Nephron progenitor cell (in vitro differentiated cells): ENCODE measurements at regions not wholly inside any gene's neighbourhood (a gene's known extent, or its start where the extent isn't known, plus 50 kb on each side); places are given as distances from the start of the nearest gene placed in this dataset.

ENCODE experiments used
- DNase-seq: peaks from one replicate; pipeline ENCODE4 v3.0.0; 2021
- H3K27ac Mint-ChIP-seq: 2 replicates; pipeline ENCODE4 v1.8.0; 2021; ENCODE audit warnings: mild to moderate bottlenecking, moderate library complexity, mixed read lengths
- H3K27me3 Mint-ChIP-seq: 2 replicates; pipeline ENCODE4 v1.8.0; 2021; ENCODE audit warnings: mild to moderate bottlenecking, low read depth, mixed read lengths; ENCODE audit not compliant: poor library complexity
- H3K36me3 Mint-ChIP-seq: 2 replicates; pipeline ENCODE4 v1.8.0; 2021; ENCODE audit warnings: low read depth, mixed read lengths
- H3K4me1 Mint-ChIP-seq: 2 replicates; pipeline ENCODE4 v1.8.0; 2021; ENCODE audit warnings: mixed read lengths
- H3K4me3 Mint-ChIP-seq: 2 replicates; pipeline ENCODE4 v1.8.0; 2021; ENCODE audit warnings: mild to moderate bottlenecking, moderate library complexity, mixed read lengths
- H3K9me3 Mint-ChIP-seq: 2 replicates; pipeline ENCODE4 v1.8.0; 2021; ENCODE audit warnings: mild to moderate bottlenecking, moderate library complexity, mixed read lengths
- CTCF ChIP-seq: fragments of 200-600 bp; sonication (generic); IDR thresholded peaks from 2 replicates; pipeline ENCODE4 v1.5.0; 2021; ENCODE audit warnings: antibody characterized with exemption

GRCh38 chr12:74781991-74782485, 244.4 kb downstream of the ATXN7L3B start:
- Mint-ChIP-seq H3K36me3 (no peaks in the 10 kb centered on the region), H3K27ac (no peak overlapping the region), H3K4me3 (no peak overlapping the region), H3K9me3 (peaks cover 5% of the 10 kb centered on the region), H3K4me1 (peaks cover 20% of the 10 kb centered on the region), H3K27me3 (no peaks in the 10 kb centered on the region)
- TF ChIP-seq CTCF: no peak
- DNase-seq: no peak

GRCh38 chr12:74790931-74791330, 253.3 kb downstream of the ATXN7L3B start:
- no peak for TF ChIP-seq CTCF
- DNase-seq: no peak
- Mint-ChIP-seq H3K27ac (peak overlapping the region; percentile 56), H3K4me1 (peaks cover 8% of the 10 kb centered on the region), H3K9me3 (peaks cover 23% of the 10 kb centered on the region), H3K4me3 (no peak overlapping the region), H3K36me3 (peaks cover 4% of the 10 kb centered on the region), H3K27me3 (peaks cover 2% of the 10 kb centered on the region)

GRCh38 chr12:74791365-74791764, 253.7 kb downstream of the ATXN7L3B start:
- Mint-ChIP-seq H3K4me1 (peaks cover 8% of the 10 kb centered on the region), H3K27me3 (peaks cover 2% of the 10 kb centered on the region), H3K9me3 (peaks cover 20% of the 10 kb centered on the region), H3K27ac (peak overlapping the region; percentile 56), H3K4me3 (no peak overlapping the region), H3K36me3 (peaks cover 4% of the 10 kb centered on the region)
- TF ChIP-seq CTCF: no peak
- DNase-seq: no peak

GRCh38 chr12:74794522-74794921, 256.9 kb downstream of the ATXN7L3B start:
- Mint-ChIP-seq H3K4me3 (no peak overlapping the region), H3K36me3 (peaks cover under 1% of the 10 kb centered on the region)

GRCh38 chr12:74801625-74802024, 264.0 kb downstream of the ATXN7L3B start:
- H3K4me3 Mint-ChIP-seq: no peak overlapping the region
- H3K36me3 Mint-ChIP-seq: no peaks in the 10 kb centered on the region

More at GRCh38 chr12:74794522-74794921, 256.9 kb downstream of the ATXN7L3B start:
- Mint-ChIP-seq H3K9me3 (peaks cover 3% of the 10 kb centered on the region), H3K27me3 (peaks cover 6% of the 10 kb centered on the region), H3K4me1 (peaks cover 8% of the 10 kb centered on the region), H3K27ac (no peak overlapping the region)
- TF ChIP-seq CTCF: no peak
- DNase-seq: no peak

More at GRCh38 chr12:74801625-74802024, 264.0 kb downstream of the ATXN7L3B start:
- no peaks in the 10 kb centered on the region for H3K4me1 Mint-ChIP-seq
- no peaks in the 10 kb centered on the region for H3K9me3 Mint-ChIP-seq
- no peak for DNase-seq
- peaks cover 3% of the 10 kb centered on the region for H3K27me3 Mint-ChIP-seq
- TF ChIP-seq CTCF: no peak
- H3K27ac Mint-ChIP-seq: no peak overlapping the region
